Stimulated activated naive CD4-positive, alpha-beta T cell treated with Interleukin-2 at 50 U/mL for 16 hours (primary cell): ENCODE measurements at regions not wholly inside any gene's neighbourhood (a gene's known extent, or its start where the extent isn't known, plus 50 kb on each side); places are given as distances from the start of the nearest gene placed in this dataset.
"Not testable (repeated sequence)": the region's sequence is repeated elsewhere in the genome, so short reads cannot be mapped to it uniquely, and the experiment has no call there.

Experiments
- DNase-seq: peaks from one replicate; lab custom pipeline; 2025; lab: John Stamatoyannopoulos, UW

GRCh38 chr3:177852001-177852807 is 654.9 kb upstream of the TBL1XR1 start:
- DNase-seq, result no peak

GRCh38 chr3:177855021-177855420 is 657.7 kb upstream of the TBL1XR1 start:
- DNase-seq, result no peak

DNA sequence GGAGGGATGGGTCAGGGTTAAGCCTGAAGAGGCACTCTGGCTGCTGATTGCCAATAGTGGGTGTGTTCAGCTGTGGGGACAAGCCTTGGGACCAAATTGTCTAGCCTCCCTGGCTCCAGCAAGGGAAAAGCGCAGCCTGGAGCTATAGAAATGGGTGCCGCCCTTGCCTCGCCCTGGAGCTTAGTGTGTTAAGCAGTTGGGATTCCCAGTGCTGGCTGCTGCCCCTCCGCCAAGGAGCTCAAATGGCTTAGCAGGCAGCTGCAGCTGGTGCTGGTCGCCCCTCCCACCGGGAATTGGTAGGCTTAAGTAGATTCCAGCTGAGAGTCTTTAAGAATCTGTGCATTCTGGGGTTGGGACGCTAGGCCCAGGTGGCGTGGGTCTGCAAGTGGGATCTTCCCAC is 662.9 kb upstream of the TBL1XR1 start:
- no peak for DNase-seq

GRCh38 chr3:177862962-177863491 is 665.7 kb upstream of the TBL1XR1 start:
- no peak for DNase-seq

DNA sequence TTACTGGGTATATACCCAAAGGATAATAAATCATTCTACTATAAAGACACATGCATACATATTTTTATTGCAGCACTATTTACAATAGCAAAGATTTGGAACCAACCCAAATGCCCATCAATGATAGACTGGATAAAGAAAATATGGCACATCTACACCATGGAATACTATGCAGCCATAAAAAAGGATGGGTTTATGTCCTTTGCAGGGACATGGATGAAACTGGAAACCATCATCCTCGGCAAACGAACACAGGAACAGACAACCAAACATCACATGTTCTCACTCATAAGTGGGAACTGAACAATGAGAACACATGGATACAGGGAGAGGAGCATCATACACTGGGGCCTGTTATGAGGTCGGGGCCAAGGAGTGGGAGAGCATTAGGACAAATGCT is 665.0 kb upstream of the KCNMB2 start:
- not testable (repeated sequence) for DNase-seq

DNA sequence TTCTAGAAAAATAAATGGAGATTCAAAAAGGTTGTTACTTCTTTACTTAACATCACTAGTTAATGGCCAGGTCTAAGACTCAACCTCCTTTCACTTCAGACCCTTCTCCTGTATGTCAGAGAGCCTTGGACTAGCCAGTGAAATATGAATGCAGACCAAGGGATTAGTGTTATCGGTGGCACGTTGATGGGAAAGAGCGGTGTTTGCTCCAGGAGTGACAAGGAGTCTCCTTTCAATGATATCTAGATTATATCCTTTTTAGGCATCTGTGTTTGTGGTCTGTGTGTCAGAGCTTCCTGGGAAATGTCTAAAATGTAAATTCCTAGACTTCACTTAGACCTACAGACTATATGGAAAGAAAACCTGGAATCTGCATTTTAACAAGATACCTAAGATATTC is 658.0 kb upstream of the KCNMB2 start:
- DNase-seq, result no peak

GRCh38 chr3:177878957-177879356 is 657.3 kb upstream of the KCNMB2 start:
- no peak for DNase-seq

- no peak for DNase-seq
Measured at GRCh38 chr3:177881351-177881750, 654.9 kb upstream of the KCNMB2 start.

DNA sequence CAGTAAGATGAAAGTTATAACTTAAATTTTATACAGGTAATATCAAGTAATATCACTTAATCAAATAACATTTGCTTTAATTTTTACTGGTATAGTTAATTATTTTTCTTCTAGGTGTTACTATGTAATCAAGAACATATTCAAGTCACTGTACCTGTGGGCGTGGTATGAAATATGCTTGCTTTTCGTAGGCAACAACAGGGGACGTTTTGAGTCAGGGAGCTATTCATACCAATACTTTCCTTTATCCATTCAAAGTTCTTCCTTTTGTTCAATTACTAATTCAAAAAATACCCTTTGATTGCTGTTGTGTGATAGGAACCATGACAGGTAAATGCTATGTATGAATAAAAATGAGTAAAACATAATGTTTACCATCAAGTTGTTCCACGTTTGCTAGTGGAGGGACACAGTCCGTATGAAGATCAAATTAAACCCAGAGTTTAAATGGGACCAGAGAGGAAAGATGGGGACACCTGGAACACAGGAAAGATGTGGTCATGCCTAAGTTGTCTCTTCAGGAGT is 654.0 kb upstream of the KCNMB2 start:
- no peak for DNase-seq

- DNase-seq, result no peak
Measured at GRCh38 chr3:177883091-177883490, 653.1 kb upstream of the KCNMB2 start.

GRCh38 chr3:177883957-177884356 is 652.3 kb upstream of the KCNMB2 start:
- no peak for DNase-seq

DNA sequence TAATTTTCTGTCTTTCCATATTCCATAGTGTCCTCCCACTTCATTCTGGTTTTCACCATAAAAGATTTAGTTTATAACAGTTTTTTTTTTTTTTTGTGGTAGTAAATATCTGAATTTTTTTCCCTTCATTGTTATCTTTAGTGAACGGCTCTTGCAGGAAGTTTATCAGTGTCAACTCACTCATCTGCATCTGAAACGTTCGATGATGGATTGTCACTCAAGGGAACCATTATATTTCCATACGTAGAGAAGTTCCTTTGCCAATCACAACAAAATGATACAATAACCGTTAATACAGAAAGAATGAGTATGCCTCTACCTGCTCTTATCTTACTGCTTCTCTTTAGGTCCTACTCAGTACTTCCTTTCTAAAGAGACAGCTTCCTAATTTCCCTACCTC is 651.2 kb upstream of the KCNMB2 start:
- no peak for DNase-seq

- no peak for DNase-seq
Measured at GRCh38 chr3:177886501-177886900, 649.7 kb upstream of the KCNMB2 start.

GRCh38 chr3:177887475-177887874 is 648.8 kb upstream of the KCNMB2 start:
- no peak for DNase-seq

- no peak for DNase-seq
Measured at GRCh38 chr3:177889161-177889560, 647.1 kb upstream of the KCNMB2 start.

DNA sequence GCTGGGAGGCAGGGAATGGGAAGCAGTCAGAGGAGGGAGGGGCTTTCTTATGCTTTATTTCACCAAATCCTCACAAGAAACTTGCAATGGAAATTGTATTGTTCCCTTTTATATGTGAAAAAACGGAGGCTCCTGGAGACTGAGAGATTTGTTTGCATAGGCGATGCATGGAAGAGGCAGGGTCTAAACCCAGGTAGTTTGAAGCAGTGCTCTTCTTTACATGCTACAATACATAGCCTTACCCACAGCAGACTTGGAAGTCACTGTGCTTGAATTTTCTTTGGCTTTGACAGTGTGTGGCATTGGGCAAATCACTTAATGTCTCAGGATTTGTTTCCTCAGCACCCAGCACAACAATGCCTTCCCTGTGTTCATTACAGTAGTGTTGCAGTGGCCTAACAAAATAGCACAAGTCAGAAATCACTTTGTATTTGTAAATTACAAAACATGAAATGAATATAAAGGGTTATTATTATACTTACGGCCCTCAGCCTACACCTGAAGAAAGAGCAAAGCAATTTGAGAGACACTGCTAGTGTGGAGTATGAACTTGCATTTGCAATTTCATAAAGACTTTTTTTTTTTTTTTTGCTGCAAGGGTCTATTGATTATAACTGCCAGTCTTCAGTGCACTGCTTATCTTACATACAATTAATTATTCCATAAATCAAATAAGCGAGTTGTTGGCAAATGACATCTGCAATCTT is 646.4 kb upstream of the KCNMB2 start:
- no peak for DNase-seq

DNA sequence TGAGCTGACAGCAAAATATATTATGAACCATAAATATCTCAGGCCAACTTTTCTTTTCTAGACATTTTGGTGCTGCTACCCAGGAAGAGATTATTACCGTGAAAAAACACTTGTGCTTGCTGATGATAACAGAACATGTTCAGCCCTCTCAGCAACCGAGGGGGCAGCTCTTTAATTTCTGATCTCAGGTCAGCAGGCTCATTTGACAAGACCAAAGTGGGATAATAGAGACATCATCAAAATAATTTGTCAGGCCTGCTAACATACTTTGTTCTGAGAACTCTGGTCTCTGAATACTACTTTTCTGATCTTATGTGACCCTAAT is 645.9 kb upstream of the KCNMB2 start:
- DNase-seq, result no peak

DNA sequence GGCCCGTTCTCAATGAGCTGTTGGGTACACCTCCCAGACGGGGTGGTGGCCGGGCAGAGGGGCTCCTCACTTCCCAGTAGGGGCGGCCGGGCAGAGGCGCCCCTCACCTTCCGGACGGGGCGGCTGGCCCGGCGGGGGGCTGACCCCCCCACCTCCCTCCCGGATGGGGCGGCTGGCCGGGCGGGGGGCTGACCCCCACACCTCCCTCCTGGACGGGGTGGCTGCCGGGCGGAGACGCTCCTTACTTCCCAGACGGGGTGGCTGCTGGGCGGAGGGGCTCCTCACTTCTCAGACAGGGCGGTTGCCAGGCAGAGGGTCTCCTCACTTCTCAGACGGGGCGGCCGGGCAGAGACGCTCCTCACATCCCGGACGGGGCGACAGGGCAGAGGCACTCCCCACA is 644.7 kb upstream of the KCNMB2 start:
- DNase-seq, result not testable (repeated sequence)

GRCh38 chr3:177893331-177893730 is 642.9 kb upstream of the KCNMB2 start:
- no peak for DNase-seq

DNA sequence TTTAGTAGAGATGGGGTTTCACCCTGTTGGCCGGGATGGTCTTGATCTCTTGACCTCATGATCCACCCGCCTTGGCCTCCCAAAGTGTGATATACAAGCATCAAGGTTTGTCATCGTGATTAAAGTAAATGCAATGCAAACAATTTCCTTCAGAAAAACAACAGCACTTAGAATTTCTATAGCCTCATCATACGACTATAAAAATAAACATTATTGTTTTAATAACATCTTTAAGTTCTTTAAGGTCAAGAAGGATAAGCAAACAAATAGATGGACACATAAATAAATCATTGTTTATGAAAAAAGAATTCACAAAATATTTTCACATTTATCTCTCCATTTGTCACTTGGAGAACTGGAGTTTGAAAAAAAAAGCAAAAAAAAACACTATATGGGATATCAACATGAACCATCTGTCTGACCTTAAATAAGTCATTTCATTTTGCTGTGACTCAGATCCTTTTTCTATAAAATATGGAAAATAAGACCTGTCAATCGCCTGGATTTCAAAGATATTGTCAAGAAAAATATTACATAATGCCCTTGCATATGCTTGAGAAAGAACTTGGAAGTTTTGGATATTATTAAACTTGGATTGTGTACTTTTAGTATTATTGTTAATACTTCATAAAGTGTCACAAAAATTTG is 642.0 kb upstream of the KCNMB2 start:
- DNase-seq, result no peak

DNA sequence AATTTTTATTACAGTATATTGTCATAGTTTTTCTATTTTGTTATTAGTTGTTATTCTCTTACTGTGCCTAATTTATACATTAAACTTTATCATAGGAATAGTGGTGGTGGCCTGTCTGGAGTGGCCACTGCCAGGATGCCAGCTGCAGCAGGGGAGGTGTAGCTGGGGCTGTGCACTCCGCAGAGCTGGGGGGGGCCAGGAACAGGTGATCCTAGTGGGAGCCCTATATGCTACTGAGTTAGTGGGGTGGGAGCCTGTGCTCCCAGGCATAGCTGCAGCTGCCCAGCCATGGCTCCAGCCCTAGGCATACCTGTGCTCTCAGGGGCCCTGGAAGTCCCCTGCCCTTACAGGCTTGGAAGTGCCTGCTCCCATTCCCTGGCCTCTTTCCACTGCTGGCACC is 638.1 kb upstream of the KCNMB2 start:
- no peak for DNase-seq

- no peak for DNase-seq
Measured at GRCh38 chr3:177899275-177900067, 636.8 kb upstream of the KCNMB2 start.
